NB4 (cell line): ENCODE measurements at regions not wholly inside any gene's neighbourhood (a gene's known extent, or its start where the extent isn't known, plus 50 kb on each side); places are given as distances from the start of the nearest gene placed in this dataset.

Experiments used
- CTCF ChIP-seq: IDR thresholded peaks from one replicate; pipeline ENCODE4 v1.5.1; 2012; ENCODE audit warnings: low read depth, low read length
- MAX ChIP-seq: IDR thresholded peaks from 2 replicates; pipeline ENCODE4 v1.6.1; 2011; ENCODE audit warnings: low read depth, low read length
- POLR2A ChIP-seq: IDR thresholded peaks from 2 replicates; pipeline ENCODE4 v1.6.1; 2011; ENCODE audit warnings: mild to moderate bottlenecking; ENCODE audit not compliant: insufficient read length; ENCODE audit errors: extremely low read depth

- no peak for TF ChIP-seq CTCF
- TF ChIP-seq MAX: no peak
- TF ChIP-seq POLR2A: no peak
Observed at GRCh38 chrX:9368262-9368661, 96.6 kb upstream of the TBL1X start.
